GM18505 (cell line): ENCODE measurements at regions not wholly inside any gene's neighbourhood (a gene's known extent, or its start where the extent isn't known, plus 50 kb on each side); places are given as distances from the start of the nearest gene placed in this dataset.

Experiments
- ATAC-seq: cut with Tn5 transposase; IDR thresholded peaks from one replicate; pipeline ENCODE4 v1.9.1; 2021; ENCODE audit not compliant: unreplicated experiment
- POLR2A ChIP-seq: IDR thresholded peaks from 4 replicates; pipeline ENCODE4 v1.6.1; 2011; ENCODE audit warnings: borderline replicate concordance; ENCODE audit not compliant: insufficient read depth, insufficient read length; ENCODE audit errors: extremely low read depth

DNA sequence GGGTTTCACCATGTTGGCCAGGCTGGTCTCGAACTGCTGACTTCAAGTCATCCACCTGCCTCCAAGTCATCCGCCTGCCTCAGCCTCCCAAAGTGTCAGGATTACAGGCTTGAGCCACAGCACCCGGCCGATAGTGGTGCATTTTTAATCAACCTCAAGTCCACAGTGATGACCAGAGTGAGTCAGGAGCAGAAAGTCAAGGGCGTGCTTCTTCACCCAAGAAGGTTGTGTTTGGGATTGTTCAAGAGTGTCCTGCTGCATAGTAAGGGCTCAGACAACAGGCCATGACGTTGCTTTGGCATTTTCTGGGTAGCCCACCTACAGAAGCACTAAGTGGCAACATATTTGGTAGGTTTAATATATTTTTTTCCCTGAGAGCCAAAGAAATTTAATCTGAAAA lies 108.3 kb upstream of the FAM20A start:
- no peak for TF ChIP-seq POLR2A
- ATAC-seq = no peak

DNA sequence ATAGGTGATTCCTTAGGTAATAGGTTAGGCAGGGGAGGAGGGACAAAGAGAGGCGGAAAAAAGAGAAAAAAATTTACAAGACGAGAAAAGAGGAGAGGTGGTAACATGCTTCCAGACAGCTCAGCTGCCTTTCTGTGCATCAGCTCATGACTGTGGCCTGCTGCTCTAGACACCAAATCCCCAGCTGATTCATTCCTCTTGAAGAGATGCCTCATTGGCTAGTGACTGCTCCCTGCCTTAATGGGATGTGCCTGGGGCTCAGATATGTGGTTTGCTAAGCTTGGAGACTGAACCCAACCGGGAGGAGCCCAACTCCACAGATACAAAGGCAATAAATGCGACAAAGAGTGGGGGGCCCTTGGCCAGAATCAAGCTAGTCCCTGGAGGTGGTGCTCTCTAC lies 105.9 kb upstream of the FAM20A start:
- no peak for ATAC-seq
- no peak for TF ChIP-seq POLR2A

DNA sequence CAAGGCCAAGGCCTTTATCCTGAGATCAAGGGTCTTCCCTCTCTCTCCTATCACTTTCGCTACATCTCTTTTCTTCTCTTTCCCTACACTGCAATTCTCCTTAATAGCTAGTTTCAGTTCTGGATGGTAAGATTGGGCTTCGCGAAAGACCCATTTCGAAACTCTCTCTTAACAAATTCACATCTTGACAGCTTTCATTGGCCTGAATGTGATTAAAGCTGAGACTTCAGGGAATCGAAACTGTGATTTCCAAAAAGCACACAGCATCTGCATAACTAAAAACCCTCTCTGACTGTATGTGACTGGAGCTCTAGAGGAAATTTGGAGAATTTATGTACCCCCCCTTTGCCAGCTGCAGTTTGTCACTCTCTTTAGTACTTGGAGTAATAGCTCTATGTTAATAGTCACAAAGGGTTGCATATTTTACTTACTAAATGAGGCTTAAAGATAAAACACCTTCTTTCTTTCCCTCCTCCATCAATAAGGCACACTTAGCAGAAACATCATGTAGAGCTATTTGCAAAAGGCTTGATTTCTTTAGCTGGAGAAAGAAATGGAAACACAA lies 105.3 kb upstream of the FAM20A start:
- TF ChIP-seq POLR2A = no peak
- no peak for ATAC-seq

- no peak for TF ChIP-seq POLR2A
- ATAC-seq = no peak
These were observed 104.5 kb upstream of the FAM20A start for GRCh38 chr17:68705714-68706076.

- ATAC-seq = no peak
- TF ChIP-seq POLR2A = no peak
These were observed 103.9 kb upstream of the FAM20A start for GRCh38 chr17:68704871-68705713.

GRCh38 chr17:68701046-68701445 lies 99.9 kb upstream of the FAM20A start:
- TF ChIP-seq POLR2A = no peak
- no peak for ATAC-seq

DNA sequence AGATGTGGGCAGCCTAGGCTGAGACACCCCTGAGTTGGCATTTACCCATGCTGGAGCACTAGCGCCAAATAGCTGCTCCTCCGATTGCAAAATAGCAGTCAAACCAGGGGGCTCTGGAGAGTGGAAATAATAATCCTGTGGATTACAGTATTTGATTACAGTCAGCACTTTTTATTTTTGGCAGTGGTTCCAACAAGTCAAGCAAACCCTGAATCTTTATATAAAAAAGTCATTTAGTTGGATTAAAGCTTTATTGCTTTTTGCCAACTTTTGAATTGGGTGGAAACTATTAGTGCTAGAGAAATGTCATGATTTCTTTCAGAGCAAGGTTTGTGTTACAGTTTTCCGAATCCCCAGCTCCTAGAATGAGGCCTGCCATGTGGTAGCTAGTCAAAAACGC lies 99.3 kb upstream of the FAM20A start:
- no peak for TF ChIP-seq POLR2A
- ATAC-seq = no peak

DNA sequence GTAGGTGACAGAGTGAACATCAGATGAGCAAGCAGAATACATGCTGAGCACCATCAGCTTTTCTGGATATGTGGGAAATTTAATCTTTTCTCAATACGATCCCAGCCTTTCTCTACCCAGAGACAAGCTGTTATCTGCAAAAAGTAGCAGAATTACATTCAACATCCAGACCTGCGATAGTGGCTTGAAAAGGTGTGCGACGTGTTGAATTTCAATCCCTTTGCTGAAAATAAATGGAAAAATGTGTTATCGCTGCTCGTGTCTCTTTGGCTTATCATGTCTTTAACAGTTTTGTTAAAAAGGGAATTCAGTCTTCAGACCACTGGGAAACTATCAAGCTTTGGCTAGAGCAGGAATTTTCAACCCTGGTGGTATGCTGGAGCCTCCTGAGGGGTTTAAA lies 98.8 kb upstream of the FAM20A start:
- no peak for TF ChIP-seq POLR2A
- no peak for ATAC-seq

DNA sequence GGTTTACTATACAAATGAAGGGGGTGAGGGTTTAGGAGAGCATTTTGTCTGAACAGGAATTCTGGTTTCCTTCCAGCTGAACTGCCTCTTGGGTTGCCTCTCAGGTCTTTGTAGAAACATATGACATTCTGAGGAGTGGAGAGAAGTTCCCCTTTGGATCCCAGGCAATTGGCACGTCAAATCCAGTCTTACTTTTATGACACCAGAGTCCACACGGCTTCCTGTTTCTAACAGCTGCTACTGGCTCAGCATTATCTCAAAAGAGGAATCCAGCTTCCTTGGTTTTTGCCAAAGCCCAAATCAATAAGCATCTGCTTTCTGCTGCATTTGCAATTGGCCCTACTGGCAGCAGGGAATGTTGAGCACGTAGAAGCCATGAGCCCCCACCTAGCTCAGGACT lies 97.6 kb upstream of the FAM20A start:
- no peak for TF ChIP-seq POLR2A
- no peak for ATAC-seq

- no peak for TF ChIP-seq POLR2A
- no peak for ATAC-seq
These were observed 96.7 kb upstream of the FAM20A start for GRCh38 chr17:68697850-68698361.

DNA sequence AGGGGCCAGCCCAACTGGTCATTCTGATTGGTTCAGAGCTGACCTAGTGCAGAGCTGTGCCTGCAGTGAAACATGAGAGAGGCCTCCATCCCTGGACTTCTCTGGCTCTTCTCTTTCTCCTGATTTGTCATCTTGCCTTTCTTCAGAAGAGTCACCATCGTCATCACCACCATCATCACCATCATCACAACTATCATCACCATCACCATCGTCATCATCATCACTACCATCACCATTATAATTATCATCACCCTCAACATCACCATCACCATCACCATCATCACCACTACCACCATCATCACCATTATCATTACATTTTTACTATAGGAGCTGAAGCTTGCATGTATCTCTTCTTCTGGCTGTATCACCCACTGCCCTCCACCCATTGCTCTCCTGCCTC lies 94.5 kb upstream of the FAM20A start:
- no peak for ATAC-seq

DNA sequence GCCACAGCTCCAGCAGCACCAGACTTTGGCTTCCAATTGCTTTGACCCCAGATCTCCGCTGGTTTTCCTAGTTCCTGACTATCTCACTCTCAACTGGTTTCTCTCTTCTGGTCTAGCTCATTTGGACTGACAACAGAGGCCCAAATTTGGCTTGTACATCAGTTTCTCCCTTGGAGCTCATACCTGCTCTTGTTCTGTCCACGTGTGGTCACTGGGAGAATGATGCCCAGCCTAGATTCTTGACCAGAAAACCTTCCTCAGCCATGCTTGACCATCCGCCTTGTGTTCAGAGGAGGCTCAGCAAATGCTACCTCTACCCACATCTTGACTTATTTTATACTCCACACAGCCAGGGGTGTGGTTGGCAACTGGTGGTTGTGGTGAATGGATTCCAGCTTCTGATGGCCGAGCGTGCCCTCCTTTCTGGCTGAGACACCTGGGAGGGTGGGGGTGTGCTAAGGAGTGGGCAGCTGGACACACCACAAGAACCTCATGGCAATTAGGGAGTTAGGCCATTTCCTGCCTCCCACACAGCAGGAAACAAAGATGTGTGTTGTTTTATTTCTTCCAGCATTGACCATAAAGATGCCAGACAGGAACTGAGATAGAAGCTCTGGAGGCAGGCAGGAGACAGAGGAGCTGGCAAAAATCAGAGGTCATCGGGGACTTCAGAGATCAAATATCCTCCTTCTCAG lies 93.8 kb upstream of the FAM20A start:
- ATAC-seq = no peak
- TF ChIP-seq POLR2A = no peak

More for the DNA sequence above, 94.5 kb upstream of the FAM20A start:
- TF ChIP-seq POLR2A = no peak

- no peak for TF ChIP-seq POLR2A
- ATAC-seq = no peak
These were observed 92.7 kb upstream of the FAM20A start for GRCh38 chr17:68693896-68694295.

DNA sequence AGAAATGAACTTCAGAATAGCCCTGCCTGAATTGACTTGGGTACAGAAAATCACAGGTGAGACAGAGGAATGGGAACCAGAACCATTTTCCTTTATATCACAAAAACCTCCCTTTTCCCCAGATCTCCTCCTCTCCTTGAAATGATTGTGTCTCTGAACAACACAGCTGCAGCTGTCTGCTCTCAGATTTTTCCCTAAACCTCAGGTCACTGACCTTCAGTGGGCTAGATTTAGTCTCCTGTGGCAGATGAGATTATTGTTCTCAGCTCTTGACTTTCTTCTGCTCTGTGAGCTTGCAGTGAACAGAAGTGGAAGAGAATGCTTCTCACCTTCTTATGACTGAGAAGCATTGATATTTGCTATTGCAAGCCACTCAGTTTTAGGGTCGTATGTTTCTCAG lies 92.3 kb upstream of the FAM20A start:
- no peak for TF ChIP-seq POLR2A
- no peak for ATAC-seq
